GM10266 (cell line): ENCODE measurements at regions not wholly inside any gene's neighbourhood (a gene's known extent, or its start where the extent isn't known, plus 50 kb on each side); places are given as distances from the start of the nearest gene placed in this dataset.

ENCODE experiments used
- DNase-seq: peaks from one replicate; pipeline ENCODE4 v3.0.0; 2012; ENCODE audit errors: extremely low spot score
- CTCF ChIP-seq: IDR thresholded peaks from 2 replicates; pipeline ENCODE4 v1.5.1; 2012; ENCODE audit warnings: mild to moderate bottlenecking, low read depth; ENCODE audit not compliant: control insufficient read depth, insufficient read depth; ENCODE audit errors: missing control alignments

- no peak for TF ChIP-seq CTCF
- DNase-seq: no peak
Measured at GRCh38 chr4:19286924-19287323, 964.8 kb upstream of the SLIT2 start.

- no peak for DNase-seq
- no peak for TF ChIP-seq CTCF
Measured at GRCh38 chr4:19285146-19285545, 966.6 kb upstream of the SLIT2 start.

- DNase-seq: no peak
- TF ChIP-seq CTCF: no peak
Measured at GRCh38 chr4:19278665-19279064, 973.0 kb upstream of the SLIT2 start.

GRCh38 chr4:19266566-19266965, 985.1 kb upstream of the SLIT2 start:
- no peak for DNase-seq
- no peak for TF ChIP-seq CTCF

DNA sequence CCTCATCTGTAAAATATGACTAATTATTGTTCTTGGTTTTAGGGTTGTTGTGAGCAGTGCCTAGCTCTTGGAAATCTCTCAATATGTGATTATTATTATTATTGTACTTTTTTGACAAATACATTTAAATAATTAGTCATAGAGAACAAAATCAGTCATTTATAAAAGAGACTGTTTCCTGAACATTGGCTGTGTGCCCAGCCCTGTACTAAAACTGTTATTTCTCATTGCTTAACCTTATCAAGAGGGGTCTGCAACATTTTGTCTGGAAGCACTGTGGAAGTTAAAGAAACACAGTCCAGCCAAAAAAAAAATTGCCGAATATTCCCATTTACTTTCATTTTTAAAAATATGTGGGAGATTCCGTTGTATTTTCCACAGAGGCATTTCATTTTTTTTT, 989.2 kb upstream of the SLIT2 start:
- no peak for DNase-seq
- TF ChIP-seq CTCF: no peak

GRCh38 chr4:19260346-19260745, 991.4 kb upstream of the SLIT2 start:
- no peak for DNase-seq

DNA sequence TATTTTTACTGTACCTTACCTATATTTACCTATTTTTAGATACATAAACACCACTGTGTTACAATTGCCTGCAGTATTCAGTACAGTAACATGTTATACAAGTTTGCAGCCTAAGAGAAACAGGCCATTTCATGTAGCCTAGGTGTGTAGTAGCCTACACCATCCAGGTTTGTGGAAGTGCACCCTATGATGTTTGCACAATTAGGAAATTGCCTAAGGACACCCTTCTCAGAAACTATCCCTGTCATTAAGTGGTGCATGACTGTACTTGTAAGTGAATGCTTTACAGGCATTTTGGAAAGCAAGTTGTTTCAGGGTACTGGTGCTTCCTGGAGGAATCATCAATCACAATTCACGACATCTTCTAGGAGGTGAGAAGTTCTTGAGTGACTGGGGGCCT, 991.8 kb upstream of the SLIT2 start:
- DNase-seq: no peak
- no peak for TF ChIP-seq CTCF

More at GRCh38 chr4:19260346-19260745, 991.4 kb upstream of the SLIT2 start:
- no peak for TF ChIP-seq CTCF
